NT2/D1 (cell line): ENCODE measurements at regions not wholly inside any gene's neighbourhood (a gene's known extent, or its start where the extent isn't known, plus 50 kb on each side); places are given as distances from the start of the nearest gene placed in this dataset.

Source experiments
- SUZ12 ChIP-seq: IDR thresholded peaks from 2 replicates; pipeline ENCODE4 v1.6.1; 2011; ENCODE audit not compliant: insufficient read length, insufficient read depth; ENCODE audit errors: extremely low read depth
- YY1 ChIP-seq: IDR thresholded peaks from 2 replicates; pipeline ENCODE4 v1.6.1; 2011; ENCODE audit not compliant: insufficient read length, insufficient read depth

GRCh38 chr9:13862654-13863053 lies 451.3 kb downstream of the NFIB start:
- TF ChIP-seq YY1 (no peak), SUZ12 (no peak)
